Stimulated activated CD4-positive, alpha-beta T cell treated with anti-CD3 and anti-CD28 coated beads, Interleukin-1b, Interleukin-23, amount 100 ng/mL, for 24 hours (primary cell): ENCODE measurements at regions not wholly inside any gene's neighbourhood (a gene's known extent, or its start where the extent isn't known, plus 50 kb on each side); places are given as distances from the start of the nearest gene placed in this dataset.
A peak's percentile ranks its signal among the peaks of the same experiment; 100 is the strongest.

ENCODE experiments used
- DNase-seq, 4 experiments: peaks; one replicate each; pipeline ENCODE4 v3.0.0-alpha.2; 2020; ENCODE audit warnings: low read depth in 4 of 4, low spot score in 1 of 4

DNA sequence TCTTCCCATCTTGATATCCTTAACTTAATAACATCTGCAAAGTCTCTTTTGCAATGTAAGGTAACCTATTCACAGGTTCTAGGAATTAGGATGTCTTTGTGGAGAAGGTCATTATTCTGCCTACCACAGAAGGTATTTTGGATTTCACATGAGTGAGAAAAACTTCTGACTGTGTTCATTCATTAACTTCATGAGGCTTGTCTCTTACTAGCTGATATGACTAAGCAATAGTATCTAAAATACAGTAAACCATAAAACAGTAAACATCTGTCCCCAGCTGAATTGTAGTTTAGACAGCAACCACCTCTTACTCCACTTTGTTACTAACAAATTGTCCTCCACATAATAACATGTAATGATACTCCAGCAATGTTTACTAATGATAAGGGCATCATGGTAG lies 198.1 kb downstream of the SEC23A start:
- DNase-seq = no peak

DNA sequence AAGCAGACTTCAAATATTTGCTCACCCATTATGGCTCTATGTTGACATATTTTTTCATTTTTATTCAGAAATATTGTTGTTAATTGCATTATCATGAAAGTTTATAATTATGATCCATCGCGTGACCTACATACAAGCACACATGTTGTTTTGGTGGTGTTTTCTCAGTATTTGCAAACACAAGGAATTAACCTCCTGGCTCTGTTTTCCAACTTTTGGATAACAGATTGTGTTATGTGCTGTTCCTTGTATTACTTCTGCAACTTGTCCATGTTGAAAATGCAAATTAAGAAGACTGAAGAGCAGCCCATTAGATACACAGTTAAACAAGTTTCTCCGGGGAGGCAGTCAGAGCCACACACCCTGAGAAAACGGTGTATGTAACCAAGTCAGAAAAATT lies 201.2 kb downstream of the SEC23A start:
- DNase-seq = no peak

DNA sequence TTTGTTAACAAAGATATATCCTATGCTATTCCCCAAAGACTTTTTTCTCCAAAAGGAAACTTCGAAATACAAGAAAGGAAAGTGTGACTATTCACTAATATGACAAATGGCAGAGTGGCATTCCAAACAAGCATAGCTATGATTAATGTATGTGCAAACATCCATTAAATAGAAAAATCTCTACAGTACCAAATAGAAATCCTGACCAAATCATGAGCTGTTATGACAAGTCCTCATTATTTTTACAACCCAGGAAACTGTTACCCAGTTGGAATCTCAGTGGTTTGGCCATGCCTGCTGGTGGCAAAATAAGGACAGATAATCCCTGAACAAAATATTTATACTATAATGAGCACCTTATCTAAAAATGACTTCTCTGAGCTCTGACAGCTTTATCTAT lies 202.1 kb downstream of the SEC23A start:
- DNase-seq = no peak

DNA sequence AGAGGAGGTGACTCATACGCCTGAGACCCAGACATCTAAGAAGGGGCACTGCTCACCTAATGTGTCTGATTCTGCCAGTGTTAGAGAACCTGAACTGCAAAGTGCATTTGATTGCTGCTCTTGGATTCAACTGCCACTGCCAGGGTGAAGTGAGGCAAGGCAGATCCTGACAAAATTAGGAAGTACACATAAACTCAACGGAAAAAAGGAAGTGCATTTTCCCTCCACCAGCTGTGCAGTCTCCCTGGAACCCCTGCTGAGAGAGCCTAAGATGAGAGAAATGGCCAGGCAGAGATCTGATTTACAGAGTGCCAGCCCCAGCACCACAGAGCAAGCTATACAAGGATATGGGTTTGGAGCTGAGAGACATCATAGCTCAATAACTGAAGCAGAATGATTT lies 215.3 kb downstream of the SEC23A start:
- no peak for DNase-seq

DNA sequence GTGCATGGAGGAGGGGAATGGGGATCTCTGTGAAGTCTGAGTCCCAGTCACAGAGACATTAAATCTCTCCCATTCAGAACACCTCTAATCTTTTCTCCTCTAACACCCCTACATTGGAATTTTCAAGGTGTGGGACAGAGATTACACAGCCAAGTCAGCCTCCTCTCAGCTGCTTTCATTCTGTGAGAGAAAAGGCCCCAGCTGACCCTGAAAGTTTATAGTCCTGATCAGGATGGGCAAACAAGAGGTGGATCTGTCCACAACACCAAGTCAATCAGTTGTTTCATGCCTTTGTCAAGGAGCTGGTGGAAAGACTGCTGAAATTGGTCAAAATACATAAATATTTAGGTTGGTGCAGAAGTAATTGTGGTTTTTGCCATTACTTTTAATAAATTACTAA lies 218.9 kb downstream of the SEC23A start:
- DNase-seq = no peak

DNA sequence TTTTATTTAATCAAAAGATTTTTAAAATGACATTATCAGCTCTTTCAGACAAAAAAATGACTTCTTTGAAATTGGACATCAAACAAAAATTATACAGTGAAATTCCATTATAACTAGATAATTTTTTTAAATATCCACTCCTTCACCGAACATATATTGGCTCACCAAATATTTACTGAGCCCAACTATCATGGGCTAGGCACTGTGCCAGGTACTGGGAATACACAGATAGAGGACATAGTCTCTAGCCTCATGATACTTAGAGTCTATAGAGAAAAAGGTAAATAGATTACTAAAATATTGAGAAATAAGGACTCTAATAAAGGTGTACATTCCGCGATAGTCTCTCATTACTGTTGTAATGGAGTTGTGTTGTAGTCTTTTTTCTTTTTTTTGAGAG lies 219.9 kb downstream of the SEC23A start:
- DNase-seq = no peak

DNA sequence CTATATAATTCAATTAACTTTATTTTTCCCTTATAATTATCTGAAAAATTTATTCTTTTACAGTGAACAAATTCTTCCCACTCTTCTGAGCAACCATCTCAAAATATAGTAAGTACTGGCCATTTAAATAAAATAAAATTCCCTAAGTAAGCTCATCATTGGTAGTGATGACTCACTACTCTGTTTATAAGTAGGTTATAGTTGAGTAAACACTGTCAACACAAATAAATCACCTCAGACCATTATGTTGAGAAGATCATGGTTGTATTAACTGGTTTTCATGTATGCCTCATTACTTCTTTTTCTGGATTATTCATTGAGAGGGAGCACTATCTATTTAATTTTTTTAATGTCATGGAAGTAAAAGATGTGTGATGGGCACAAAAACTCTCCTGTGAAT lies 220.5 kb downstream of the SEC23A start:
- no peak for DNase-seq

DNA sequence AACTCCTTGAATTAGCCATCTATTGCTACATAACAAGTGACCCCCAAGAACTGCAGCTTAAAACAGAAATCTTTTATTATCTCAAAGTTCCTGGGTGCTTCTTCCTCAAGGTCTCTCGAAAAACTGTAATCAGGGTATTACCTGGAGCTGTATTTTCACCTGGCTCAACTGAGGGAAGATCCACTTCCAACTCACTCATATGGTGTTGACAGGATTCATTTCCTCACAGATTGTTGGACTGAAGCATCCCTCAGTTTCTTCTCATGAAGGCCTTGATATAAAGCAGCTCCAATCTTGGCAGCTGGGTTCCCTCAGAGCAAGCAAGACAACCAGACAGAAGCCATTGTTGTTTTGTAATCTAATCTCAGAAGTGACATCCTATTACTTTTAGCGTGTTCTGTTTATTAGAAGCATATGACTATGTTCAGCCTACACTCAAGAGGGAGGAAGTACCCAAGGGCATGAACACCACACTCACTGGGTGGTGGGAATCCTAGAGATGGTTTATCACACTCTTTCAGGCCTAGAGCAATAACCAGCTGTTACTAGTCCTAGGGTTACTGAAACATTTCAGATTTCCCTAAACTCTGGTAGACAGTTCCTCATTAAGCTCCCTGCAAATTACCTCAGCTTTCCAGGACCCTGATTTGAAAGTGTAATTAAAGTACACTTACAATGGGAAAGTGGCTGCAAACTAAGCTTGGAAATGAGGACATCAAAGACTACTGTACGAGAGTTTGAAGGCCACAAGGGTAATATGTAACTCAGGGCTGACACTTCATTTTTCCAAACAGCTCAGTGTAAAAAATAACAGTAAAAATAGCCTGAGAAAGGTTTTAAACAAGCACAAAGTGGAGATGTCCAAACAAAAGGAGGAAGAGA lies 222.2 kb downstream of the SEC23A start:
- DNase-seq = no peak

DNA sequence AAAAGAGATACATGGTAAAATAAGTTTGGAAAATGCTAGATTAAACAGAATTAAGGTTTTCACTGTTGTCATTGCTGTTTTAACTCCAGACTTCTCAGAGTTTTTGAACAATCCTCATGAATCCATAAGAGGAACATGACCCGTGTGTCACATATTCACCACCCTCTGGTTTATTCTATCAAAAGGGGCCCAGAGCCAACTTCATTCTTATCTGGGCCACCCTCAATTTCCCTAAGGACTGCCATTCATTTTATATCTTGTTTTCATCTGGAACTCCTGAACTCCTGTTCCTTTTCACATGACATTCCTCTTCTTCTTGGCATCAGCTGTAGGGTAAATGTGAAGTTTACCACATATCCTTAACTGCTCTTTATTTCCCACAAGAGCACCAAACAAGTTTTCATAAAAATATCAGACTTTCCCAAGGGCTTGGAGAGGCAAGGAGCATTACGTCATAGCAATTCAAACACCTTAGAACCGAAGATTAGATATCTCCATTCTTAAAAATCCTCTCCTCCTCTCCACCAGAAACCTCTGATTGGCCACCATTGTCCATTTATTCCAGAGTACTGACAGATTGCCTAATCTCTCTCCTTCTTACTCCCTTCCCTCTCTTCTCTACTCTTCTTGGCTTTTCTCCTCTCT lies 225.2 kb downstream of the SEC23A start:
- no peak for DNase-seq

DNA sequence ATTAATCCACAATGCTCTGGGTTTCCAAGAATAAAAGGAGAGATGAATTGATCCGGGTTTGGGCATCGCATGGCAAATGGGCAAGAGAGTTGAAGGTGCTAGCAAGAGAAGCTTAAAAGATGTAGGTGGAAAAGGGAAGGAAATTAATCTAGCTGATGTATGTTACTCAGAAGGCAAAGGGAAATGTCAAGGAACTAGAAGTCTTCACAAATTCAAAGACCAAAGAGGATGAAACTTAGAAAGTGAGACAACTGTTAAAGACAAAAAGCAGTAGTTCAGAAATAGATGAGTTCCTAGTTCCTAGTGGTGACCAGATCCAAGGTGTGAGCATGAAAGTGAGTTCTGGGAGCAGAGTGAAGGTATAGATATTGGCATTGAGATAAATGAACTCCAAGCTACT lies 228.3 kb downstream of the SEC23A start:
- DNase-seq = no peak

DNA sequence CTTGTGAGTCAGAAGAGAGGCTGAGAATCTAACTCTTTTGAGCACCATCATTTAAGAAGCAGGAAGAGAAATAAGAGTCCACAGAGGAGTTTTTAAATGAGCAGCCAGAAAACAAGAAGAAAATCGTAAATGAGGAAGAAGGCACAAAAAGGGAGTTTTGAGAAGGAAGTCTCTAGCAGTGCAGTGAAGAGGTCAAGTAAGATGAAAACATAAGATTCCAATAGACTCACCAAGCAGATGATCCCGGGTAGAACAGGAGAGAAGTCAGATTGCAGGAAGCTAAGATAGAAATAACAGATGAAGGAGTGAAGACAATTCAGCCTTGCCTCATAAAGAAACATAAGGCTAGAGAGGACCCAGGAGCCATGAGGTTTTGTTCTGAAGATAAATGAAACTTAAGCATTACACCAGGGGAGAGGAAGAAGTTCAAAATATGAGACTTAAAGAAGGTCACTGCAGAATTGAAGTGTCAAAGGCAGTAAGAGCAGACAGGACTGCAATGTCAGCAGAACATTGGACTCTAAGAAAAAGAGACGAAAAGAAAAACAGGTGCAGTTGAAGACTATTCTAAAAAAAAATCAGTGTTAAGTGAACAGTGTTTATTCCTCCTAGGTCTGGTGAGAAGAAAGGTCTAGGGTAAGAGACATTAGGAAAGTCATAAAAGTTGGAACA lies 229.0 kb downstream of the SEC23A start:
- no peak for DNase-seq

DNA sequence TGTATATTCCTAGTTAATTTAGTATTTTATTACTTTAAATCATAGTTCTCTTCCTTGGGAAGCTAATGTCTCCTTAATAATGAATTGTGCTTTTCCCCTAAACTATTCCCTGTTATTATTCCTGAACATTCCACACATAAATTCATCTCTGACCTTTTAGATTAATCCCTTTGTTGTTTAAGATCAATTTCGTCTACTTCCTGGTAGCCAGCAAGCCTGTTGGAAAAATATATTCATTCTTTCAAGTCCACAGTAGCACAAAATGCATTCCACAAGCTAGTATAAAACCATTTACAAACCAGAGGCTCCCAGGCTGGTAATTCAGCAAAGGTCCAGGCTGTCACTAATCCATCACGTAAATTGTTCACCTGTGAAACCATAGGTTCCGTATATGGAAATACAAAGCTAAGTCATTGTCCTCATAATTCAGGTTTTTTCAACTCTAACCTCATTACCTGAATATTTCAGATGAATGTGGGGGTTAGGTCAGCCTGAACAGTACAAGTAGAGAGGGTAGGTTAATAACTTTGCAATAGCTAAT lies 232.7 kb downstream of the SEC23A start:
- DNase-seq = no peak

DNA sequence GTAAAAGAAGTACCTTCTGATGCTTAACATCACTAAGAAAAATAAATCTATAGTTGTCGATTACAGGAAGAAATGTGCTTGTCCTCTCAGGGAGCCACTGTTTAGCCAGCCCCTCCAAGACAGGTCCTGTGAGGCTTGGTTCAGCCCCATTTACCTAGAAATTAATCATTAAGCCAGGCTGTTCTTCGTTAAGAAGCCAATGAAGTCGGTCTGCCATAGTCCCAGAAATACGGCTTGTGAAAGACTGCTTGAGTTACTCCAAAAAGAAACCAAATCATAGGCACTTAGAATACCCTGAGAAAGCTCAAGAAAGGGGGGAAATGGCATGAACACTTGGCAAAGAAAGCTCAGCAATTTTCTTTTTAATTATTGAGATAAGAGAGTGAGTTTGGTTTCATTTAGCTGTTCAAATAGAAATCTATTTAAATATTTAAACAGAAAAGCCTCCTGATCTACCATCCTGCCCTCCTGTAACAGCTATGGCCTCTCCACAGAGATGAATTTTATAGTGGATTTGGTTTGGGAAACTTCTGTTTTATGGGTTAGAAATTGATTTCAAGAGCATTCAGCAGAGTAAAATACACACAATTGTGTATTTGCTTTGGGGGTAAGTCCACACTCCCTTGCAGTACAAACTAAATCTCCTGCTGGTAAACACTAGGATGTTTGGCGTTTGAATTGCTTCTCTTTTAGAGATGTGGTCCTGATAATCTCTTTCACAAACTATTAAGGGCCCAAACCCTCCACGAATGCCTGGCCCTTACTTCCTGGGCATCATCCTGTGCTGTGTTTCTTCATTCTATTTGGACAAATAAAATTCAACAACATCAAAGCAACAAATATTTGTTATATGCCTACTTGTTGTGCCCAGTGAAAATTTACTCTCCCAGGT lies 234.4 kb downstream of the SEC23A start:
- no peak for DNase-seq

DNA sequence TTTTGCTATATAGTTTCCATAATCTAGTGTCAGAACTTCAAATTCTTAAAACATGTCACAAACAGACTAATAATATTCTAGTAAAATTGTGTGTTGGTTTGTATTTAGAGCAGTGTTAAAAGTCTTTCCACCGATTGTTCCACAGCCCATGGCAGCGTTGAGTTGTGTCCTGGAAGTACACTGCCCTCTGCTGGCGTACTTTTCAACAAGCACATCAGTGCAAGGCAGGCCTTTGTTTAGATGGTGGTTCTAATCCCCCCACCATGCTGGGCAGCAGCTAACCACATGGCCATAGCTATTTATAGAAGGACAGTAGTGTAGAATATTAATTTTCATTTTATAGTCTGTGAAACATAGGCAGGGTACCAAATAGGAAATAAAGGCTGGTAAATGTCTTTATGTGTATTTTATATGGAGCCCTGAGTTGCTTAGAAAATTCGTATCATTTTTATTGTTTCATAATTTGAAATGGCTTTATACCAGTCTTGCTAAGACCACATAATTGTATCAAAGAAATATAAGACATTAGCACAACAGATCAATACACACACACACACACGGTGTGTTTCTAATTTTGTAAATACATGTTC lies 235.4 kb downstream of the SEC23A start:
- peak; percentile 6 to 25 (median 18) for DNase-seq

DNA sequence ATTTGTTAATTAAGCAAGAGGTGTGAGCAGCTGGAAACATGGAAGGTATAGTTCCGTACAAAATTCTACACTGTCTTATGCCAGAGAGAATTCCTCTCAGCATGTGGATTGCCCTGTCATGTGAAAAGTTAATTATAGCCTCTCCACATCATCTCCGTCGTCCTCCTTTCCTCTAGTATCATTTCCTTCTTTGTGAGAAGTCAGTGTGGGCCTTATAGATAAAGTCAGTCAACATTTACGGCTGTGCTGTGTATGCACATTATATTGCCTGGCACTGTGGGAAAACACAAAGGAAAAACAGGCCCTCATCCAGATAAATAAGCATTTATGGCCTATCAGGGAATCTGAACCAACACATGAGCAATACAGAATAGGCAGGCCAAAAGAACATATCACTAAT lies 236.6 kb downstream of the SEC23A start:
- no peak for DNase-seq

DNA sequence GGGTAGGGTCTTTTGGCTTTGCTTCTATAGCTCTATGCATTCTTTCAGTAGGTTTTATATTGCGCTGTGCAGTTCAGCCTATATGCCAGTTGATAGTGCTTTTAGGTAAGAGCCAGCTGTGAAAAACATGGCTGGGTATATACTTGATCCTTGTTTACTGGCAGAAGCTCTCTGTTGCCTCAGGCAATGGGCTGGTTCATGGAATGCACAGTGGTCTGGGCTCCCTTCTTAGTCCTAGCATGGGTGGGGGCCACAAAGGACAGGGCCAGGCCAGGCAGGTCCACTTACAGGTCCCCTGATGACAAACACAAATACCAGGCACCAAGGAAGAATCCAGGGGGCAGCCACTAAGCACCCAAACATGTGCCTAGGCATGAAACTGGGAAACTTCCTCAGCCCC lies 240.7 kb downstream of the SEC23A start:
- no peak for DNase-seq

DNA sequence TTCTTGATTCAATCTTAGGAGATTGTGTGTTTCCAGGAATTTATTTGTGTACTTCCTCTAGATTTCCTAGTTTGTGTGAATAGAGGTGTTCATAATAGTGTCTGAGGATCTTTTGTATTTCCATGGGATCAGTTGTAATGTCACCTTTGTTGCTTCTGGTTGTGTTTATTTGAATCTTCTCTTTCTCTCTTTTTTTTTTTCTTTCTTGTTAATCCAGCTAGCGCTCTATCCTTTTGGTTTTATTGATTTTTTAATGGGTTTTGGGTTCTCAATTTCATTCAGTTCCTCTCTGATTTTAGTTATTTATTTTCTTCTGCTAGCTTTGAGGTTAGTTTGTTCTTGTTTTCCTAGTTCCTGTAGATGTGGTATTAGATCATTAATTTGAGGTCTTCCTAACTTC lies 242.5 kb downstream of the SEC23A start:
- no peak for DNase-seq

DNA sequence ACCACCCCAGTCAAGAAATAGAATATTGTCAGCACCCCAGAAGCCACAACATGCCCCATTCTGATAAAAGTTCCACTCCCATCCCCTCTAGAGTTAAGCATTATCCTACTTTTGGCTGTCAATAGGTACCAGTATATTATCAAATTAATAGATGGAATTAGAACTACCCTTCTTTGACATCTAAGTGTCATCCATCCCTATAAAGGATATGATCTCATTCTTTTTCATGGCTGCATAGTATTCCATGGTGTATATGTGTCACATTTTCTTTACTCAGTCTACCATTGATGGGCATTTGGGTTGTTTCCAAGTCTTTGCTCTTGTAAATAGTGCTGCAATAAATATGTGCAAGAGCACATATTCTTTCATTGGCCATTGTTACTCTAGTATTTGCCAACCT lies 246.2 kb downstream of the SEC23A start:
- DNase-seq = no peak

DNA sequence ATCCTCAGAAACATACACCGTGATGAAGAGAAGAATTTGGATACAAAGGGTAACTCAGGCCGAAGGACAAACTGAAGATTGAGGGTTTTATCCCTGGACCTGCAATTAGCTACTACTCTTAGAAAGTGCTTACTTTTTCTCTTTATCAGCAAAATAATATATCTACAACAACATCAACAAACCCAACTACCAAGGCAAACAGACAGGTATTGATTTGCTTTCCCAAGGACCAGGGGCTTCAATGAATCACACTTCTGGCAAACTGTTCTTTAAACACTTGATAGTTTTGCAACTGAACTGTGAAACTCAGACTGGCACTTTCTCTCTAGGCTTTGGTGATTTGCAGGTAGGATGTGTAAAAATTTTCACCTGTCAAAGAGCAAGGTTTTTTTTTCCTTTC lies 247.5 kb downstream of the SEC23A start:
- DNase-seq = no peak

DNA sequence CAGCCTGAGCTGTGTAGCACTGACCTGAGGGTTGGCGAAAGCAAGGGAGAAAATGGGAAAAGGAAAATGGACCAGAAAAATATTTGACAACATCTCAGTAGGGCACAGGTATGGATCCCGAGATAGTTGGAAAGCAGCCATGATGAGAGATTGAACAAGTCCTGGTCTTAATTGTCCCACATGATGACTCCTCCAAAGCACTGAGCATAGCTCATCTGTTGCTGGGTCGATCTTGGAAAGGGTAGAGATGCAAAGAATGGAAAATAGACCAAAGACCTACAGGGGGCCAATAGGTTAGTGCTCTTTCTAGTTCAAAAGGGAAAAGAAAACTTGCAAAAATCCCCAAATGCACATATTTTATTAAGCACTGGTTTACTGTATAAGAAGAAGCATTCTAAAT lies 251.9 kb downstream of the SEC23A start:
- no peak for DNase-seq

DNA sequence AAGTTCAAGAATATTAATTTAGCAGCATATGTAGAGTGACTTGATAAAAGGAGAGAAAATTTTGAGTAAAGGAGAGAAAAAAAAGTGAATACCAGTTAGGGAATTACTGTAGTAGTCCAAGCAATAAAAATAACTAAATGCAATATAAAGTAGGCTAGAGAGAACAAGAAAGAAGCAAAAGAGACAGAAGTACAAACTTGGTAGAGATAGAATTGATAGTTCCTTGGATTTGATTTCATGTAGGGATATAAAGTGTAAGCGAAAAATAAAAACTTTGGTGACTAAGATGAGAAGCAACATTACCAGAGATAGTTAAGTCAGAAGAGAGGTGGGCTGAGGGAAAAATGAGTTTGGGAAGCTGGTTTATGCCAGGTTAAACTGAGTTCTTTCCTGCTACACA lies 252.4 kb downstream of the SEC23A start:
- no peak for DNase-seq
